NT2/D1 (cell line): ENCODE measurements at regions not wholly inside any gene's neighbourhood (a gene's known extent, or its start where the extent isn't known, plus 50 kb on each side); places are given as distances from the start of the nearest gene placed in this dataset.

Experiments
- SUZ12 ChIP-seq: IDR thresholded peaks from 2 replicates; pipeline ENCODE4 v1.6.1; 2011; ENCODE audit not compliant: insufficient read length, insufficient read depth; ENCODE audit errors: extremely low read depth
- YY1 ChIP-seq: IDR thresholded peaks from 2 replicates; pipeline ENCODE4 v1.6.1; 2011; ENCODE audit not compliant: insufficient read length, insufficient read depth
- ZNF274 ChIP-seq: IDR thresholded peaks from 2 replicates; pipeline ENCODE4 v1.6.1; 2011; ENCODE audit warnings: mild to moderate bottlenecking, low read depth, low read length

GRCh38 chr1:68796888-68797287, 300.0 kb upstream of the DEPDC1 start:
- no peak for TF ChIP-seq ZNF274
- no peak for TF ChIP-seq SUZ12
- no peak for TF ChIP-seq YY1
